Endothelial cell of umbilical vein (primary cell): ENCODE measurements at regions not wholly inside any gene's neighbourhood (a gene's known extent, or its start where the extent isn't known, plus 50 kb on each side); places are given as distances from the start of the nearest gene placed in this dataset.

Source experiments
- BruUV-seq: library from RNA; stranded (reverse); fragments of 400-500 nt; replicated peaks from 2 replicates; lab custom pipeline; 2021; lab: Mats Ljungman, UMichigan
- CTCF ChIA-PET: fragments of 300-600, 350-600 bp; sonication (Branson Sonifier 250); formaldehyde crosslinking; loops from one replicate; lab custom pipeline; 2021; ENCODE audit warnings: antibody characterized with exemption, inconsistent platforms; lab: Charles Lee
- POLR2A ChIA-PET: fragments of 300-600, 350-600 bp; sonication (Branson Sonifier 250); formaldehyde crosslinking; loops from one replicate; lab custom pipeline; 2021; ENCODE audit warnings: antibody characterized with exemption, inconsistent platforms; lab: Charles Lee
- DNase-seq: peaks from one replicate; pipeline ENCODE4 v3.0.0-alpha.2; 2011; ENCODE audit warnings: low read depth, low spot score
- FAIRE-seq: peaks from 2 replicates; lab custom pipeline; 2011; peaks lifted over from hg19 to GRCh38; lab: Jason Lieb, UNC
- H2AFZ ChIP-seq: 2 replicates; pipeline ENCODE4 v1.6.0; 2012; ENCODE audit warnings: low read depth, low read length, control low read depth, inconsistent platforms
- H3K27ac ChIP-seq: 2 replicates; pipeline ENCODE4 v1.5.1; 2011; ENCODE audit warnings: low read depth, mild to moderate bottlenecking, control low read depth, low read length, moderate library complexity; ENCODE audit not compliant: insufficient read depth
- H3K27me3 ChIP-seq, 2 experiments: 2 replicates each; pipeline versions ENCODE4 v1.6.0 to v1.6.1; 2011; ENCODE audit warnings: low read length in 2 of 2, mixed read lengths in 1 of 2; ENCODE audit not compliant: control insufficient read depth in 2 of 2, insufficient read depth in 2 of 2
- H3K36me3 ChIP-seq, 2 experiments: 2 replicates in 1 of 2; 3 replicates in 1 of 2; pipeline ENCODE4 v1.5.1; 2011; ENCODE audit warnings: low read length in 2 of 2, mild to moderate bottlenecking in 1 of 2, moderate library complexity in 1 of 2; ENCODE audit not compliant: control insufficient read depth in 2 of 2, insufficient read depth in 2 of 2; ENCODE audit errors: extremely low read depth in 1 of 2
- H3K4me1 ChIP-seq: 3 replicates; pipeline ENCODE4 v1.5.1; 2011; ENCODE audit warnings: mild to moderate bottlenecking, low read length; ENCODE audit not compliant: control insufficient read depth, insufficient read depth; ENCODE audit errors: extremely low read depth
- H3K4me2 ChIP-seq: 2 replicates; pipeline ENCODE4 v1.6.1; 2011; ENCODE audit warnings: low read length, control low read depth, mixed read lengths; ENCODE audit not compliant: insufficient read depth
- H3K4me3 ChIP-seq, 3 experiments: fragments of 200-600 bp in 1 of 3; sonication (generic), shearing (Covaris generic) in 1 of 3; replicated peaks in 1 of 3; 2 replicates each; pipeline ENCODE4 v1.5.1; 2011 to 2016; ENCODE audit warnings: control low read depth in 3 of 3, low read length in 3 of 3, mild to moderate bottlenecking in 2 of 3, inconsistent platforms in 1 of 3, low read depth in 1 of 3, moderate library complexity in 1 of 3; ENCODE audit not compliant: insufficient read depth in 1 of 3
- H3K79me2 ChIP-seq: 2 replicates; pipeline ENCODE4 v1.6.0; 2012; ENCODE audit warnings: low read length, inconsistent platforms; ENCODE audit not compliant: control insufficient read depth, insufficient read depth
- H3K9ac ChIP-seq: replicated peaks from 2 replicates; pipeline ENCODE3; 2011; ENCODE audit warnings: low read length, control low read depth; ENCODE audit not compliant: insufficient read depth; ENCODE audit errors: extremely low read depth
- H3K9me1 ChIP-seq: replicated peaks from 3 replicates; pipeline ENCODE4 v1.6.0; 2011; ENCODE audit warnings: mild to moderate bottlenecking, low read length; ENCODE audit not compliant: control insufficient read depth, insufficient read depth; ENCODE audit errors: extremely low read depth
- H3K9me3 ChIP-seq: replicated peaks from 2 replicates; pipeline ENCODE4 v1.5.1; 2012; ENCODE audit warnings: low read length, inconsistent platforms; ENCODE audit not compliant: control insufficient read depth, insufficient read depth
- H4K20me1 ChIP-seq: replicated peaks from 2 replicates; pipeline ENCODE3; 2011; ENCODE audit warnings: mild to moderate bottlenecking, low read length; ENCODE audit not compliant: control insufficient read depth, insufficient read depth; ENCODE audit errors: extremely low read depth
- EZH2 ChIP-seq: IDR thresholded peaks from 2 replicates; pipeline ENCODE4 v1.6.1; 2012; ENCODE audit warnings: borderline replicate concordance, low read depth, mild to moderate bottlenecking, moderate library complexity, low read length, inconsistent platforms; ENCODE audit not compliant: severe bottlenecking
- FOS ChIP-seq: IDR thresholded peaks from 2 replicates; pipeline ENCODE4 v1.6.1; 2011; ENCODE audit warnings: mild to moderate bottlenecking, low read length, moderate library complexity, borderline replicate concordance; ENCODE audit not compliant: insufficient read depth
- GATA2 ChIP-seq: IDR thresholded peaks from 2 replicates; pipeline ENCODE4 v1.7.0; 2011; ENCODE audit warnings: low read depth, mild to moderate bottlenecking, moderate library complexity, mixed read lengths, low read length; ENCODE audit not compliant: insufficient read length, insufficient read depth
- JUN ChIP-seq: IDR thresholded peaks from 2 replicates; pipeline ENCODE4 v1.6.1; 2011; ENCODE audit warnings: borderline replicate concordance, low read depth; ENCODE audit not compliant: insufficient read length, insufficient read depth
- MYC ChIP-seq: IDR thresholded peaks from one replicate; pipeline ENCODE4 v1.6.1; 2011; ENCODE audit warnings: mild to moderate bottlenecking, low read depth, low read length
- POLR2A ChIP-seq: IDR thresholded peaks from 2 replicates; pipeline ENCODE4 v1.6.1; 2012; ENCODE audit warnings: low read depth, mild to moderate bottlenecking, control low read depth, low read length
- POLR2AphosphoS5 ChIP-seq: IDR thresholded peaks from 2 replicates; pipeline ENCODE4 v1.6.1; 2012; ENCODE audit warnings: low read depth, mild to moderate bottlenecking, control low read depth, low read length, moderate library complexity; ENCODE audit not compliant: insufficient read depth
- dilution Hi-C: fragments of 300-500 bp; cut with MboI; formaldehyde crosslinking; loops from one replicate; pipeline ENCODE4 v1.15.0; 2019; ENCODE audit warnings: low sequenced_read_pairs; ENCODE audit not compliant: extremely low pct_ligation_motif_present
- intact Hi-C: fragments of 100-400 bp; cut with micrococcal nuclease; formaldehyde crosslinking; loops from one replicate; pipeline ENCODE4 v1.10.0; 2022
- TF ChIP-seq, protein P1 (sequence below): IDR thresholded peaks from 2 replicates; pipeline ENCODE4 v1.6.1; 2011; ENCODE audit not compliant: insufficient read depth, insufficient read length
- TF ChIP-seq, protein P2 (sequence below), 2 donors: IDR thresholded peaks; 1 replicate in 1 of 2; 2 replicates in 1 of 2; pipeline ENCODE4 v1.5.1; 2011; ENCODE audit warnings: low read length in 2 of 2, mild to moderate bottlenecking in 2 of 2, moderate library complexity in 2 of 2, control low read depth in 1 of 2, inconsistent platforms in 1 of 2, low read depth in 1 of 2; ENCODE audit not compliant: insufficient read depth in 1 of 2; ENCODE audit errors: extremely low read depth in 1 of 2

DNA sequence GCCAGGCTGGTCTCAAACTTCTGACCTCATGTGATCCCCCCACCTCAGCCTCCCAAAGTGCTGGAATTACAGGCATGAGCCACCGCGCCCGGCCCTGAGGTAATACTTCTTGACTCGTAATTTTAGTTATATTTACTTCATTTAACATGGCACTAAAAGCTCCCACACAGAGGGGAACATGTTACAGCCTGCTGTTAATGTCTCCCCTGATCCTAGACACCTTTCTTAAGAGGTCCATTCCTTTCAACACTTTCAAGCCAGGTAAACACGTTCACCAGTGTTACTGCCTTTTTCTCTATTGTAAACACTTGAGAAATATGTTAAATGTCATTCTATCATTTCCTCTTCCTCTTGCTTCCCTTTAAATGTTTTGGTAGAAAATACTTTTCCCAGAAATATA lies 161.4 kb downstream of the METTL4 start:
- TF ChIP-seq MYC (no peak), JUN (no peak), GATA2 (no peak), EZH2 (no peak), POLR2AphosphoS5 (no peak), FOS (no peak), POLR2A (no peak)
- TF ChIP-seq, protein P1, sequence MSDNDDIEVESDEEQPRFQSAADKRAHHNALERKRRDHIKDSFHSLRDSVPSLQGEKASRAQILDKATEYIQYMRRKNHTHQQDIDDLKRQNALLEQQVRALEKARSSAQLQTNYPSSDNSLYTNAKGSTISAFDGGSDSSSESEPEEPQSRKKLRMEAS, result no peak
- TF ChIP-seq, protein P2, sequence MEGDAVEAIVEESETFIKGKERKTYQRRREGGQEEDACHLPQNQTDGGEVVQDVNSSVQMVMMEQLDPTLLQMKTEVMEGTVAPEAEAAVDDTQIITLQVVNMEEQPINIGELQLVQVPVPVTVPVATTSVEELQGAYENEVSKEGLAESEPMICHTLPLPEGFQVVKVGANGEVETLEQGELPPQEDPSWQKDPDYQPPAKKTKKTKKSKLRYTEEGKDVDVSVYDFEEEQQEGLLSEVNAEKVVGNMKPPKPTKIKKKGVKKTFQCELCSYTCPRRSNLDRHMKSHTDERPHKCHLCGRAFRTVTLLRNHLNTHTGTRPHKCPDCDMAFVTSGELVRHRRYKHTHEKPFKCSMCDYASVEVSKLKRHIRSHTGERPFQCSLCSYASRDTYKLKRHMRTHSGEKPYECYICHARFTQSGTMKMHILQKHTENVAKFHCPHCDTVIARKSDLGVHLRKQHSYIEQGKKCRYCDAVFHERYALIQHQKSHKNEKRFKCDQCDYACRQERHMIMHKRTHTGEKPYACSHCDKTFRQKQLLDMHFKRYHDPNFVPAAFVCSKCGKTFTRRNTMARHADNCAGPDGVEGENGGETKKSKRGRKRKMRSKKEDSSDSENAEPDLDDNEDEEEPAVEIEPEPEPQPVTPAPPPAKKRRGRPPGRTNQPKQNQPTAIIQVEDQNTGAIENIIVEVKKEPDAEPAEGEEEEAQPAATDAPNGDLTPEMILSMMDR (IDR thresholded peaks at IDR 0.05; ENCODE audit: extremely low read depth in 1 of 2, insufficient read depth in 1 of 2, low read depth in 1 of 2, low read length in 2 of 2), result no peak
- intact Hi-C loops, result loop anchor here (10.0 kb wide), 2 partner anchors 55 to 105 kb away; no protein-coding TSS in a partner anchor
- Histone ChIP-seq H3K9ac (no peak overlapping the region), H3K27ac (no peak overlapping the region), H3K27me3 (no peaks in the 10 kb centered on the region), H2AFZ (peak overlapping the region; percentile 46), H3K4me1 (peaks cover 5% of the 10 kb centered on the region), H3K4me2 (no peak overlapping the region), H3K36me3 (no peaks in the 10 kb centered on the region), H3K9me1 (no peaks in the 10 kb centered on the region), H3K4me3 (no peak overlapping the region), H3K79me2 (no peaks in the 10 kb centered on the region), H3K9me3 (no peaks in the 10 kb centered on the region), H4K20me1 (no peaks in the 10 kb centered on the region)
- no peak for FAIRE-seq
- CTCF ChIA-PET, result interaction anchor here (1.2 kb wide), 1 partner anchor 1448 kb away, joined by 3 read pairs; no protein-coding TSS in a partner anchor
- dilution Hi-C loops, result no loop called here
- POLR2A ChIA-PET, result no interaction called here
- DNase-seq, result no peak
- no TSS peak for BruUV-seq
